HG02610 (cell line): ENCODE measurements at regions not wholly inside any gene's neighbourhood (a gene's known extent, or its start where the extent isn't known, plus 50 kb on each side); places are given as distances from the start of the nearest gene placed in this dataset.
"Not testable (repeated sequence)": the region's sequence is repeated elsewhere in the genome, so short reads cannot be mapped to it uniquely, and the experiment has no call there.

Source experiments
- ATAC-seq: cut with Tn5 transposase; IDR thresholded peaks from one replicate; pipeline ENCODE4 v1.9.1; 2021; ENCODE audit warnings: mild to moderate bottlenecking, moderate library complexity; ENCODE audit not compliant: unreplicated experiment

GRCh38 chr6:5898563-5898962 is 108.2 kb downstream of the NRN1 start:
- ATAC-seq: no peak

GRCh38 chr6:5898102-5898501 is 108.6 kb downstream of the NRN1 start:
- ATAC-seq: no peak

GRCh38 chr6:5896476-5897200 is 110.1 kb downstream of the NRN1 start:
- no peak for ATAC-seq

- no peak for ATAC-seq
Measured at GRCh38 chr6:5894357-5894756, 112.4 kb downstream of the NRN1 start.

GRCh38 chr6:5893295-5893694 is 113.4 kb downstream of the NRN1 start:
- ATAC-seq: no peak

GRCh38 chr6:5892669-5893068 is 114.1 kb downstream of the NRN1 start:
- ATAC-seq: no peak

- ATAC-seq: no peak
Measured at GRCh38 chr6:5878792-5879191, 127.9 kb downstream of the NRN1 start.

GRCh38 chr6:5876076-5876475 is 130.6 kb downstream of the NRN1 start:
- no peak for ATAC-seq

- not testable (repeated sequence) for ATAC-seq
Measured at GRCh38 chr6:5873976-5874375, 132.7 kb downstream of the NRN1 start.

GRCh38 chr6:5871296-5871695 is 135.4 kb downstream of the NRN1 start:
- ATAC-seq: peak; percentile 86

GRCh38 chr6:5869676-5870075 is 137.0 kb downstream of the NRN1 start:
- no peak for ATAC-seq

- no peak for ATAC-seq
Measured at GRCh38 chr6:5869261-5869660, 137.5 kb downstream of the NRN1 start.

- no peak for ATAC-seq
Measured at GRCh38 chr6:5866547-5867051, 140.1 kb downstream of the NRN1 start.

- ATAC-seq: no peak
Measured at GRCh38 chr6:5865506-5866031, 141.2 kb downstream of the NRN1 start.

- no peak for ATAC-seq
Measured at GRCh38 chr6:5860849-5861248, 145.9 kb downstream of the NRN1 start.

GRCh38 chr6:5855787-5856470 is 150.8 kb downstream of the NRN1 start:
- no peak for ATAC-seq

- no peak for ATAC-seq
Measured at GRCh38 chr6:5854899-5855298, 151.8 kb downstream of the NRN1 start.

GRCh38 chr6:5851261-5851757 is 155.4 kb downstream of the NRN1 start:
- peak; percentile 73 for ATAC-seq

GRCh38 chr6:5850848-5851255 is 155.9 kb downstream of the NRN1 start:
- peak; percentile 14 for ATAC-seq

- no peak for ATAC-seq
Measured at GRCh38 chr6:5846889-5847288, 159.8 kb downstream of the NRN1 start.

- no peak for ATAC-seq
Measured at GRCh38 chr6:5846335-5846734, 160.4 kb downstream of the NRN1 start.

GRCh38 chr6:5843078-5843477 is 163.6 kb downstream of the NRN1 start:
- no peak for ATAC-seq
